KBM-7 (cell line): ENCODE measurements at regions not wholly inside any gene's neighbourhood (a gene's known extent, or its start where the extent isn't known, plus 50 kb on each side); places are given as distances from the start of the nearest gene placed in this dataset.

Experiments used
- DNase-seq: peaks from one replicate; pipeline ENCODE4 v3.0.0-alpha.2; 2015
- in situ Hi-C: fragments of 300-500 bp; cut with MboI; formaldehyde crosslinking; loops from 2 replicates; pipeline ENCODE4 v1.14.3; 2020; ENCODE audit warnings: low sequenced_read_pairs, low pct_unique_long_range_greater_than_20kb, mixed read lengths

GRCh38 chr1:29485096-29485925, 249.0 kb downstream of the PTPRU start:
- DNase-seq: no peak
- in situ Hi-C loops: no loop called here

GRCh38 chr1:29482991-29483390, 246.7 kb downstream of the PTPRU start:
- DNase-seq: no peak
- in situ Hi-C loops: no loop called here

- no peak for DNase-seq
Observed at GRCh38 chr1:29482064-29482463, 245.7 kb downstream of the PTPRU start.

GRCh38 chr1:29481031-29481430, 244.7 kb downstream of the PTPRU start:
- DNase-seq: no peak
- in situ Hi-C loops: no loop called here

More at GRCh38 chr1:29482064-29482463, 245.7 kb downstream of the PTPRU start:
- in situ Hi-C loops: no loop called here

- DNase-seq: no peak
- in situ Hi-C loops: no loop called here
Observed at GRCh38 chr1:29478879-29479278, 242.6 kb downstream of the PTPRU start.

- DNase-seq: no peak
- in situ Hi-C loops: no loop called here
Observed at GRCh38 chr1:29478151-29478791, 241.9 kb downstream of the PTPRU start.

- in situ Hi-C loops: no loop called here
- DNase-seq: no peak
Observed at GRCh38 chr1:29475326-29475725, 239.0 kb downstream of the PTPRU start.

GRCh38 chr1:29474274-29475244, 238.2 kb downstream of the PTPRU start:
- in situ Hi-C loops: no loop called here
- DNase-seq: no peak

- in situ Hi-C loops: no loop called here
- DNase-seq: no peak
Observed at GRCh38 chr1:29473161-29473855, 237.0 kb downstream of the PTPRU start.

- in situ Hi-C loops: no loop called here
- no peak for DNase-seq
Observed at GRCh38 chr1:29471487-29472313, 235.4 kb downstream of the PTPRU start.

GRCh38 chr1:29470788-29471119, 234.4 kb downstream of the PTPRU start:
- no peak for DNase-seq
- in situ Hi-C loops: no loop called here

GRCh38 chr1:29470087-29470787, 233.9 kb downstream of the PTPRU start:
- no peak for DNase-seq
- in situ Hi-C loops: no loop called here

- DNase-seq: no peak
- in situ Hi-C loops: no loop called here
Observed at GRCh38 chr1:29469457-29469856, 233.1 kb downstream of the PTPRU start.

- DNase-seq: no peak
- in situ Hi-C loops: no loop called here
Observed at GRCh38 chr1:29467989-29468900, 231.9 kb downstream of the PTPRU start.

- in situ Hi-C loops: no loop called here
Observed at GRCh38 chr1:29466258-29466657, 229.9 kb downstream of the PTPRU start.

GRCh38 chr1:29465755-29466154, 229.4 kb downstream of the PTPRU start:
- in situ Hi-C loops: no loop called here
- no peak for DNase-seq

More at GRCh38 chr1:29466258-29466657, 229.9 kb downstream of the PTPRU start:
- no peak for DNase-seq

- in situ Hi-C loops: no loop called here
- no peak for DNase-seq
Observed at GRCh38 chr1:29462096-29462495, 225.8 kb downstream of the PTPRU start.
